ENCODE measurements at regions not wholly inside any gene's neighbourhood (a gene's known extent, or its start where the extent isn't known, plus 50 kb on each side); places are given as distances from the start of the nearest gene placed in this dataset.

GRCh38 chr13:84131249-84131648 is 249.0 kb upstream of the SLITRK1 start:
- no peak for TF ChIP-seq CTCF (IDR thresholded peaks at IDR 0.05; ENCODE audit: insufficient read depth, low read depth, low read length)
- no peak for TF ChIP-seq EZH2 (IDR thresholded peaks at IDR 0.05; ENCODE audit: insufficient read depth, low read length)

All from astrocyte (in vitro differentiated cells and primary cell).